ENCODE measurements at regions not wholly inside any gene's neighbourhood (a gene's known extent, or its start where the extent isn't known, plus 50 kb on each side); places are given as distances from the start of the nearest gene placed in this dataset.

DNA sequence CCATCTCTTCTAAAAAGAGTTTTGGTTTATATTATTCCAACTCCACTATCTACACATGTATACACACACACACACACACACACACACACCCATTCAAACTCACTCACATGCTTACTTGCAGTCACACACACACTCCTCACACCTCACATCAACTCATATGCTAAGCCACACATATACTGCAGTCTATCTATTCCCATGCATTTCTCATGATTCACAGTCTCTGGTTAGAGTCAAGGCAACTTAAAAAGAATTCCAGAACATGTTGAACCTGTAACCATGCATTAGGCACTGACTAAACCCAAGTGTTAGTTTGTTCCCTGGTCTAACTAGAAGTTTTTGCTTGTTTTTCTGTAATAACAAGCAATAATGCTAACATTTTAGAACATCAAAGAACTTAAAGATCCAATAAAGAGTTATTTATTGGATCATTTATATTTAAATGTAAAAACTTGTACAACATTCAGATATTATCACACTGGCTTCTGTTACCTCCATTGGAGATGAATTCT lies 931.1 kb downstream of the PLA2G4A start:
- TF ChIP-seq, protein P1, sequence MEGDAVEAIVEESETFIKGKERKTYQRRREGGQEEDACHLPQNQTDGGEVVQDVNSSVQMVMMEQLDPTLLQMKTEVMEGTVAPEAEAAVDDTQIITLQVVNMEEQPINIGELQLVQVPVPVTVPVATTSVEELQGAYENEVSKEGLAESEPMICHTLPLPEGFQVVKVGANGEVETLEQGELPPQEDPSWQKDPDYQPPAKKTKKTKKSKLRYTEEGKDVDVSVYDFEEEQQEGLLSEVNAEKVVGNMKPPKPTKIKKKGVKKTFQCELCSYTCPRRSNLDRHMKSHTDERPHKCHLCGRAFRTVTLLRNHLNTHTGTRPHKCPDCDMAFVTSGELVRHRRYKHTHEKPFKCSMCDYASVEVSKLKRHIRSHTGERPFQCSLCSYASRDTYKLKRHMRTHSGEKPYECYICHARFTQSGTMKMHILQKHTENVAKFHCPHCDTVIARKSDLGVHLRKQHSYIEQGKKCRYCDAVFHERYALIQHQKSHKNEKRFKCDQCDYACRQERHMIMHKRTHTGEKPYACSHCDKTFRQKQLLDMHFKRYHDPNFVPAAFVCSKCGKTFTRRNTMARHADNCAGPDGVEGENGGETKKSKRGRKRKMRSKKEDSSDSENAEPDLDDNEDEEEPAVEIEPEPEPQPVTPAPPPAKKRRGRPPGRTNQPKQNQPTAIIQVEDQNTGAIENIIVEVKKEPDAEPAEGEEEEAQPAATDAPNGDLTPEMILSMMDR (conservative IDR thresholded peaks at IDR 0.05): no peak
- Mint-ChIP-seq H3K36me3 (no peaks in the 10 kb centered on the region), H3K4me1 (ENCODE audit: unreplicated experiment) (no peaks in the 10 kb centered on the region), H3K27ac (no peak overlapping the region), H3K9me3 (no peaks in the 10 kb centered on the region), H3K27me3 (no peaks in the 10 kb centered on the region), H3K4me3 (no peak overlapping the region)
- no peak for DNase-seq (ENCODE audit: extremely low spot score, unreplicated experiment)

DNA sequence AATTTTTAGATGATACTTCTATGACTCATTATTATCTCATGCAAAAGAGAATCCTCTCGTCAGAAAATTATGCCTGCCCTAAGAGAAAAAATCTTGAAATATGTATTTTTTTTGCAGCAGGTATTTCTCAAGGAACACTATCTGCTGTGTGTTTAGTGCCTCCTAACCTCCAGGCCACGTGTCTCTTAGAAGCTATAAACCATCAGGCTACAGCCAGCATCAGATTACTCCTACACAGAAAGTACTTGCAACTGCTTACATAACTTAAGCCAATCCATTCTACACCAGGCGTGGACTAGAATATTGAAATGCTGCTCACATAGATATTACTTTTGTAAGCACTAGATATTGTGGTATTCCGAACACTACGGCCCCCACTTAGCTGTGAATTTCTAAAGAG lies 933.4 kb downstream of the PLA2G4A start:
- Mint-ChIP-seq H3K27ac (no peak overlapping the region), H3K4me1 (ENCODE audit: unreplicated experiment) (no peaks in the 10 kb centered on the region), H3K4me3 (no peak overlapping the region), H3K27me3 (no peaks in the 10 kb centered on the region), H3K9me3 (no peaks in the 10 kb centered on the region), H3K36me3 (no peaks in the 10 kb centered on the region)
- TF ChIP-seq, protein P1 (conservative IDR thresholded peaks at IDR 0.05): no peak
- DNase-seq (ENCODE audit: extremely low spot score, unreplicated experiment): no peak

DNA sequence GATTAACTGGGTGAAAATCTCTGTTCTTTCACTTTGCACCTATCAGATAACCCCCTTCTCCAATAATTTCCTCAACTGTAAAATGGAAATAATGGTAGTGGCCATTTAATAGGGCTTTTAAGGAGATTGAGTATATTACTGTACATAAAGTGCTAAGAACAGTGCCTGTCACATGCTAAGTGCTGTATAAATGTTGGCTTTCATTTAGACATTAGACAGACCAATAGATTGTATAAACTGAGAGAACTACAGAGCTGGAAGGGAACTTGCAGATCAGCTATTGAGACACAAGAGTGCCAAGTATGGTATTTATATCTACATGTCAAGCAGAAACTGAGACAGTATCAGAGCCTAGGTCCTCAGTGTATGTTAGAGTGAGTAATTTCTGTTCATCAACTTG lies 934.7 kb downstream of the PLA2G4A start:
- Mint-ChIP-seq H3K27me3 (peaks cover 3% of the 10 kb centered on the region), H3K9me3 (no peaks in the 10 kb centered on the region), H3K4me1 (ENCODE audit: unreplicated experiment) (no peaks in the 10 kb centered on the region), H3K36me3 (no peaks in the 10 kb centered on the region), H3K4me3 (no peak overlapping the region), H3K27ac (no peak overlapping the region)
- no peak for DNase-seq (ENCODE audit: extremely low spot score, unreplicated experiment)
- TF ChIP-seq, protein P1 (conservative IDR thresholded peaks at IDR 0.05): no peak

DNA sequence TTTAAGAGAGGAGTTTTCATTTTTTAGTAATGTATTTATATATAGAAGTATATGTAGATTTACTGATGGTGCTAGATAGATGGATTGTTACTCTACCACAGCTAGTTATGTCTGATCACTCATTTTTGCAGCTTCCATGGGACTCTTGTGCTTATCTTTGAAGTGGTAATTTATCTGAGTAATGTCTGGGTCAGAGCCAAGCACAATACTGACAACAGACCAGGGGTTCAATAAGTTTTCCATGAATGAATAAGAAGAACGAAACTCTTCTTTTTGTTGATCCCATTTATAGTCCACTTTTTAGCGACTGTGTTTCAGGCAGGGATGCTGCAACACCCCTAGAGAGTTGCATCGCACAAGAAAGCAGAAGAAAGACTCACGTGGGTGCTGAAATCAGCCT lies 935.2 kb downstream of the PLA2G4A start:
- no peaks in the 10 kb centered on the region for H3K9me3 Mint-ChIP-seq
- no peak overlapping the region for H3K27ac Mint-ChIP-seq
- TF ChIP-seq, protein P1 (conservative IDR thresholded peaks at IDR 0.05): no peak
- no peaks in the 10 kb centered on the region for H3K36me3 Mint-ChIP-seq
- H3K4me1 Mint-ChIP-seq (ENCODE audit: unreplicated experiment): no peaks in the 10 kb centered on the region
- peaks cover 3% of the 10 kb centered on the region for H3K27me3 Mint-ChIP-seq
- no peak for DNase-seq (ENCODE audit: extremely low spot score, unreplicated experiment)
- H3K4me3 Mint-ChIP-seq: no peak overlapping the region

DNA sequence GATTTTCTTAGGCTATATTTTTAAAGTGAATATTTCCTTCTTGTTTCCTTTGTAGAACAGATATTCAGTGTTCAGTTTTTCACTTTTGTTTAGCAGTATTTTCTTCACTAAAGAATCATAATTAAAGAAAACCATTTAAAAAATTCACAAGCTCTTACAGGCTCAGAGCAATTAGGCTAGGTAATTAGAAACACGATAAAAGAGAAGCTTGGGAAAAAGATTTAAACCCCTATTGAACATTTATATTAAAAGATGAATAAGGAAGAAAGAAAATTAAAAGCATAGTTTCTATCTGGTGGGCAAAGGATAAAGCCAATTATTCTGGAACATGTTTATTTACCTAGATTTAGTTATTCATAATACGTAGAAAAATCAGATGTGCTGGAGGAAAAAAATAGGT lies 942.6 kb downstream of the PLA2G4A start:
- no peak for DNase-seq (ENCODE audit: extremely low spot score, unreplicated experiment)
- H3K36me3 Mint-ChIP-seq: no peaks in the 10 kb centered on the region
- H3K4me1 Mint-ChIP-seq (ENCODE audit: unreplicated experiment): no peaks in the 10 kb centered on the region
- no peaks in the 10 kb centered on the region for H3K9me3 Mint-ChIP-seq
- H3K4me3 Mint-ChIP-seq: no peak overlapping the region
- H3K27me3 Mint-ChIP-seq: peaks cover 3% of the 10 kb centered on the region
- no peak overlapping the region for H3K27ac Mint-ChIP-seq
- TF ChIP-seq, protein P1 (conservative IDR thresholded peaks at IDR 0.05): no peak

DNA sequence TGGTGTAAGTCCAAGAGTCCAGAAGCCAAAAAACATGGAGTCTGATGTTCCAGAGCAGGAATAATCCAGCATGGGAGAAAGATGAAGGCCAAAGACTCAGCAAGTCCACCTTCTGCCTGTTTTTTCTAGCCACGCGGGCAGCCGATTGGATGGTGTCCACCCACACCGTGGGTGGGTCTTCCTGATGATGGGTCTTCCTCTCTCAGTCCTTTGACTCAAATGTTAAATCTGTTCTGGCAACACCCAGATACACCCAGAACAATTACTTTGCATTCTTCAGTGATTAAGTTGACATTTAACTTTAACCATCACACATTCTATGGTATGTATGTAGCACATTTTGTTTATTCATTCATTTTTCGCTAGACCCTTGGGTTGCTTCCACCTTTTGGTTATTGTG lies 944.4 kb downstream of the PLA2G4A start:
- no peaks in the 10 kb centered on the region for H3K36me3 Mint-ChIP-seq
- H3K27ac Mint-ChIP-seq: no peak overlapping the region
- H3K9me3 Mint-ChIP-seq: no peaks in the 10 kb centered on the region
- no peaks in the 10 kb centered on the region for H3K27me3 Mint-ChIP-seq
- no peak overlapping the region for H3K4me3 Mint-ChIP-seq
- no peak for DNase-seq (ENCODE audit: extremely low spot score, unreplicated experiment)
- no peaks in the 10 kb centered on the region for H3K4me1 Mint-ChIP-seq (ENCODE audit: unreplicated experiment)
- TF ChIP-seq, protein P1 (conservative IDR thresholded peaks at IDR 0.05): no peak

Measured in type B pancreatic cell (in vitro differentiated cells).